ENCODE measurements at regions not wholly inside any gene's neighbourhood (a gene's known extent, or its start where the extent isn't known, plus 50 kb on each side); places are given as distances from the start of the nearest gene placed in this dataset.
"Not testable (repeated sequence)": the region's sequence is repeated elsewhere in the genome, so short reads cannot be mapped to it uniquely, and the experiment has no call there.

- not testable (repeated sequence) for DNase-seq (ENCODE audit: low spot score); ATAC-seq (ENCODE audit: low FRiP score)
These were observed 50.4 kb upstream of the TTC34 start for GRCh38 chr1:2851918-2852317.

DNA sequence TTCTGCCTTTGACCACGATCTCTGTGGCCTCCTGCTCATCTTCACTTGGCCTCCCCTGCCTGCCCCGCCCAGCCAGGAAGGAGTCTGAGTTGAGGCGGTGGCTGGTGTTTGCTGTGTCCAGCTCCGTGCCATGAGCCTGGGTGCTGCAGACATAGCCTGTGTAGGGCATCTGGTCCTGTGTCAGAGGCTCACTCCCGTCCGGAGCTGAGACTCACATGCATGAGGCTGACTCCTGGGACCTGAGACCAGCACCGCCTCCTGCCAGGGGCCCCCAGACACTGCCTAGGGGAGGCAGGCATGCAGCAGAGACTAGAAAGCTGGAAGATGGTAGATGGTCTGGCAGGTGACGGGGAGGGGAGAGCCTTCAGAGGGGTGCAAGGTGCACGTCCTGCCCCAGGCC, 52.2 kb upstream of the TTC34 start:
- DNase-seq (ENCODE audit: low spot score) (no peak), ATAC-seq (ENCODE audit: low FRiP score) (peak; percentile 31)
- TF ChIP-seq, protein P1, sequence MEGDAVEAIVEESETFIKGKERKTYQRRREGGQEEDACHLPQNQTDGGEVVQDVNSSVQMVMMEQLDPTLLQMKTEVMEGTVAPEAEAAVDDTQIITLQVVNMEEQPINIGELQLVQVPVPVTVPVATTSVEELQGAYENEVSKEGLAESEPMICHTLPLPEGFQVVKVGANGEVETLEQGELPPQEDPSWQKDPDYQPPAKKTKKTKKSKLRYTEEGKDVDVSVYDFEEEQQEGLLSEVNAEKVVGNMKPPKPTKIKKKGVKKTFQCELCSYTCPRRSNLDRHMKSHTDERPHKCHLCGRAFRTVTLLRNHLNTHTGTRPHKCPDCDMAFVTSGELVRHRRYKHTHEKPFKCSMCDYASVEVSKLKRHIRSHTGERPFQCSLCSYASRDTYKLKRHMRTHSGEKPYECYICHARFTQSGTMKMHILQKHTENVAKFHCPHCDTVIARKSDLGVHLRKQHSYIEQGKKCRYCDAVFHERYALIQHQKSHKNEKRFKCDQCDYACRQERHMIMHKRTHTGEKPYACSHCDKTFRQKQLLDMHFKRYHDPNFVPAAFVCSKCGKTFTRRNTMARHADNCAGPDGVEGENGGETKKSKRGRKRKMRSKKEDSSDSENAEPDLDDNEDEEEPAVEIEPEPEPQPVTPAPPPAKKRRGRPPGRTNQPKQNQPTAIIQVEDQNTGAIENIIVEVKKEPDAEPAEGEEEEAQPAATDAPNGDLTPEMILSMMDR (IDR thresholded peaks at IDR 0.05), result no peak

GRCh38 chr1:2854151-2854550, 52.7 kb upstream of the TTC34 start:
- TF ChIP-seq, protein P1 (IDR thresholded peaks at IDR 0.05), result no peak
- DNase-seq (ENCODE audit: low spot score) (no peak), ATAC-seq (ENCODE audit: low FRiP score) (no peak)

DNA sequence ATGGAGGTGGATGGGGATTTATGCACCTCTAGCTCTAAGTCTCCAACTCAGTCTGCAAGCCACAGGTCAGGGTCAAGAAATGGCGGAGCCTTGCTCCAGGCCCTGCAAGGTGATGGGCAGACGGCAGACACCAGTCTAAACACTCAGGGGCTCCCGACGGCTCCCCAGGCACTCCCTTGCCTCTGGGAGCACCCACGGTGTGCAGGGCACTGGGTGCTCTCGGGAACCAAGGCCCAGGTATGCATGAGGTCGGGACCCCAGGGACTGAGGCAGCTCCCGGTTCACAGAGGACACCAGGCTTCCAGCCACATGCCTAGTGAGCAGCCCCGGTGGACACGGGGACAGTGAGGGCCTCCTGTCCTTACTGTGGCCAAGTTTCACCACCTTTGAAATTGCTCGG, 53.1 kb upstream of the TTC34 start:
- ATAC-seq (ENCODE audit: low FRiP score), result no peak

DNA sequence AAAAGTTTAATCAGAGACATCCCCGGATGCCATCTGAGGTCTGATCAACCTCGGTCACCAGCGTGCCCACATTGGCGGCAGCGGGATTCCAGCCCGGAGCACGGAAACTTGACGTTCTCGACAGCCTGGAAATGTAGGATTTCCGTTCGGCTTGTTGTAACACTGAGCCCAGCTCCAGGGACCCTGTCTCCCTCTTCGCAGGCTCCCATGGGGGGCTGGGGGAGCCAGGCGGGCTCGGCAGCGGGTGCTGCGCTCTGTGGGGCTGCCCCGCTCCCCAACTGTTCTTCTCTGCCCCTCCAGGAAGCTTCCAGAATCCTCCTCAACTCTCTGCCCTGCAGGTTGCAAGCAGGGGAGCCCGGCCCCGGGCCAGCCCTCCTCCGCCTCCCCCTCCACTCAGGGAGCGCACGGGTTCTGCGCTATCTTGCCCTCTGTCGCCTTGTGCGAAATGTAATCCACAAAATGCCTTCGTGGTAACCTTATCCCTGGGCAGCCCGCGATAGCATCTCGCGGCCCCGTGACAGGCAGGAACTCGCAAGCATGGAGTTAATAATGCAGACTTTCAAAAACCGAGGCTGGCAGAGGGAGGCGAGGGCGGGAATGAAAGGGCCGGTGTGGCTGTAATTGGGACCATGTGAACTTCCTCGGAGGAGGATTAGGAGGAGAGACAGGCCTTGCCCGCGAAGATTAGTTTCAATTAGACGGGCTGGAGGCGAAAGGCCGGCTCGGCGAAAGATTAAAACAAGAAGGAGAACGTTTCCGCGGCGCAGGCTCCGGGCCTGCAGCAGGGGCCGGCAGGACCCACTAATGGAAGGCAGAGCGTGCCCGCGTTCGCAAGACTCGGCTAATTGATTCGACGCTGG, 53.9 kb upstream of the TTC34 start:
- ATAC-seq (ENCODE audit: low FRiP score), result no peak
- TF ChIP-seq, protein P1 (IDR thresholded peaks at IDR 0.05), result no peak
- DNase-seq (ENCODE audit: low spot score), result no peak

More for the DNA sequence above, 53.1 kb upstream of the TTC34 start:
- DNase-seq (ENCODE audit: low spot score), result no peak
- TF ChIP-seq, protein P1 (IDR thresholded peaks at IDR 0.05), result no peak

GRCh38 chr1:2856066-2856390, 54.5 kb upstream of the TTC34 start:
- ATAC-seq (ENCODE audit: low FRiP score), result no peak
- no peak for DNase-seq (ENCODE audit: low spot score)
- TF ChIP-seq, protein P1 (IDR thresholded peaks at IDR 0.05), result no peak

GRCh38 chr1:2856676-2857375, 55.3 kb upstream of the TTC34 start:
- TF ChIP-seq, protein P1 (IDR thresholded peaks at IDR 0.05), result no peak
- DNase-seq (ENCODE audit: low spot score), result no peak
- ATAC-seq (ENCODE audit: low FRiP score), result no peak
